Ishikawa (cell line): ENCODE measurements at regions not wholly inside any gene's neighbourhood (a gene's known extent, or its start where the extent isn't known, plus 50 kb on each side); places are given as distances from the start of the nearest gene placed in this dataset.

Experiments used
- CEBPB ChIP-seq: IDR thresholded peaks from 2 replicates; pipeline ENCODE4 v1.6.1; 2012
- CREB1 ChIP-seq: IDR thresholded peaks from 2 replicates; pipeline ENCODE4 v1.6.1; 2012; ENCODE audit warnings: low read depth
- EGR1 ChIP-seq: IDR thresholded peaks from 2 replicates; pipeline ENCODE4 v1.6.1; 2012
- EP300 ChIP-seq: IDR thresholded peaks from 2 replicates; pipeline ENCODE4 v1.6.1; 2012; ENCODE audit warnings: borderline replicate concordance
- FOXM1 ChIP-seq: IDR thresholded peaks from 2 replicates; pipeline ENCODE4 v1.6.1; 2012; ENCODE audit warnings: low read depth, borderline replicate concordance
- NFIC ChIP-seq: IDR thresholded peaks from 2 replicates; pipeline ENCODE4 v1.6.1; 2012
- RAD21 ChIP-seq: IDR thresholded peaks from 2 replicates; pipeline ENCODE4 v1.6.1; 2012; ENCODE audit warnings: low read depth
- TAF1 ChIP-seq: IDR thresholded peaks from 2 replicates; pipeline ENCODE4 v1.6.1; 2012; ENCODE audit warnings: low read depth, mild to moderate bottlenecking
- TCF12 ChIP-seq: IDR thresholded peaks from 2 replicates; pipeline ENCODE4 v1.6.1; 2012; ENCODE audit warnings: low read depth
- TEAD4 ChIP-seq: IDR thresholded peaks from 2 replicates; pipeline ENCODE4 v1.6.1; 2012
- USF1 ChIP-seq: IDR thresholded peaks from 2 replicates; pipeline ENCODE4 v1.6.1; 2012
- YY1 ChIP-seq: IDR thresholded peaks from 2 replicates; pipeline ENCODE4 v1.6.1; 2012; ENCODE audit warnings: low read depth
- ZBTB7A ChIP-seq: IDR thresholded peaks from 2 replicates; pipeline ENCODE4 v1.6.1; 2012; ENCODE audit warnings: low read depth
- TF ChIP-seq, protein P1 (sequence below): IDR thresholded peaks from 2 replicates; pipeline ENCODE4 v1.6.1; 2012
- TF ChIP-seq, protein P2 (sequence below): IDR thresholded peaks from 2 replicates; pipeline ENCODE4 v1.6.1; 2012; ENCODE audit warnings: low read depth, mild to moderate bottlenecking

DNA sequence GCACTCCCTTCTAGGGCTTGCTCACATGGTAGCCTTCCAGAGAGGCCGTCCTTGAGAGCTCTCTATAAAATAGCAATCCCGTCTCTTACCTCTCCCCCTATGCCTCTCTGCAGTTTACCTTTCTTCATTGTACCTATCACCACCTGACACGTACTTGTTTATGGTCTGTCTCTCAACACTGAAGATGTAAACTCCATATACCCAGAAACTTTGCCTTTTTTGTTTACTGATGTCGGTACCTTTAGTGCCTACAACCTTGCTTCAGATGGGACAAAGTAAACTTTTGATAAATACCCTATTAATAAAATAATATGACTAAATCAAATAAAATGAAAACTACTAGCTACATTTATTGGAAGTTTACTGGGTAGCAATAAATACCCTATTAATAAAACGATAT is 220.6 kb downstream of the GPAM start:
- TF ChIP-seq YY1: no peak
- TF ChIP-seq TAF1: no peak
- TF ChIP-seq CREB1: no peak
- no peak for TF ChIP-seq RAD21
- TF ChIP-seq, protein P1, sequence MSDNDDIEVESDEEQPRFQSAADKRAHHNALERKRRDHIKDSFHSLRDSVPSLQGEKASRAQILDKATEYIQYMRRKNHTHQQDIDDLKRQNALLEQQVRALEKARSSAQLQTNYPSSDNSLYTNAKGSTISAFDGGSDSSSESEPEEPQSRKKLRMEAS: no peak
- no peak for TF ChIP-seq EGR1
- TF ChIP-seq NFIC: no peak
- TF ChIP-seq TCF12: no peak

GRCh38 chr10:111967116-111967515 is 216.4 kb downstream of the GPAM start:
- TF ChIP-seq CREB1 (no peak), CEBPB (no peak), TEAD4 (no peak)
- TF ChIP-seq, protein P1: no peak
- TF ChIP-seq, protein P2, sequence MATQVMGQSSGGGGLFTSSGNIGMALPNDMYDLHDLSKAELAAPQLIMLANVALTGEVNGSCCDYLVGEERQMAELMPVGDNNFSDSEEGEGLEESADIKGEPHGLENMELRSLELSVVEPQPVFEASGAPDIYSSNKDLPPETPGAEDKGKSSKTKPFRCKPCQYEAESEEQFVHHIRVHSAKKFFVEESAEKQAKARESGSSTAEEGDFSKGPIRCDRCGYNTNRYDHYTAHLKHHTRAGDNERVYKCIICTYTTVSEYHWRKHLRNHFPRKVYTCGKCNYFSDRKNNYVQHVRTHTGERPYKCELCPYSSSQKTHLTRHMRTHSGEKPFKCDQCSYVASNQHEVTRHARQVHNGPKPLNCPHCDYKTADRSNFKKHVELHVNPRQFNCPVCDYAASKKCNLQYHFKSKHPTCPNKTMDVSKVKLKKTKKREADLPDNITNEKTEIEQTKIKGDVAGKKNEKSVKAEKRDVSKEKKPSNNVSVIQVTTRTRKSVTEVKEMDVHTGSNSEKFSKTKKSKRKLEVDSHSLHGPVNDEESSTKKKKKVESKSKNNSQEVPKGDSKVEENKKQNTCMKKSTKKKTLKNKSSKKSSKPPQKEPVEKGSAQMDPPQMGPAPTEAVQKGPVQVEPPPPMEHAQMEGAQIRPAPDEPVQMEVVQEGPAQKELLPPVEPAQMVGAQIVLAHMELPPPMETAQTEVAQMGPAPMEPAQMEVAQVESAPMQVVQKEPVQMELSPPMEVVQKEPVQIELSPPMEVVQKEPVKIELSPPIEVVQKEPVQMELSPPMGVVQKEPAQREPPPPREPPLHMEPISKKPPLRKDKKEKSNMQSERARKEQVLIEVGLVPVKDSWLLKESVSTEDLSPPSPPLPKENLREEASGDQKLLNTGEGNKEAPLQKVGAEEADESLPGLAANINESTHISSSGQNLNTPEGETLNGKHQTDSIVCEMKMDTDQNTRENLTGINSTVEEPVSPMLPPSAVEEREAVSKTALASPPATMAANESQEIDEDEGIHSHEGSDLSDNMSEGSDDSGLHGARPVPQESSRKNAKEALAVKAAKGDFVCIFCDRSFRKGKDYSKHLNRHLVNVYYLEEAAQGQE: no peak

- TF ChIP-seq, protein P2: no peak
- TF ChIP-seq CREB1 (no peak), TAF1 (no peak), EP300 (no peak), USF1 (no peak), ZBTB7A (no peak), RAD21 (no peak)
- TF ChIP-seq, protein P1: no peak
Observed at GRCh38 chr10:111967547-111967946, 216.0 kb downstream of the GPAM start.

- TF ChIP-seq TEAD4: no peak
- no peak for TF ChIP-seq EP300
- no peak for TF ChIP-seq TCF12
- TF ChIP-seq NFIC: no peak
- TF ChIP-seq CEBPB: no peak
- no peak for TF ChIP-seq USF1
- TF ChIP-seq, protein P1: no peak
- no peak for TF ChIP-seq CREB1
- TF ChIP-seq, protein P2: no peak
- no peak for TF ChIP-seq TAF1
- TF ChIP-seq EGR1: no peak
- TF ChIP-seq YY1: no peak
- no peak for TF ChIP-seq FOXM1
- no peak for TF ChIP-seq ZBTB7A
- TF ChIP-seq RAD21: no peak
Observed at GRCh38 chr10:111968647-111969046, 214.9 kb downstream of the GPAM start.

- TF ChIP-seq, protein P1: no peak
- no peak for TF ChIP-seq NFIC
- TF ChIP-seq EP300: no peak
- no peak for TF ChIP-seq TEAD4
- no peak for TF ChIP-seq USF1
- no peak for TF ChIP-seq ZBTB7A
- TF ChIP-seq CEBPB: no peak
- no peak for TF ChIP-seq YY1
Observed at GRCh38 chr10:111970111-111970510, 213.5 kb downstream of the GPAM start.
